ENCODE measurements at regions not wholly inside any gene's neighbourhood (a gene's known extent, or its start where the extent isn't known, plus 50 kb on each side); places are given as distances from the start of the nearest gene placed in this dataset.

- H3K27ac ChIP-seq (ENCODE audit: extremely low read depth, low read depth, low read length), result no peak overlapping the region
- TF ChIP-seq ZNF431 (CRISPR knock-in tag; IDR thresholded peaks at IDR 0.05) (peak; percentile 95), ZNF239 (CRISPR knock-in tag; IDR thresholded peaks at IDR 0.05) (no peak)
- H3K9ac ChIP-seq (ENCODE audit: insufficient read depth in 1 of 2, low read depth in 2 of 2, low read length in 2 of 2), result no peak overlapping the region
- ChIA-PET CTCF (ENCODE audit: low intra/inter-chr PET ratio) (no interaction called here), POLR2A (no interaction called here)
- intact Hi-C loops (cut with micrococcal nuclease) (no loop called here), in situ Hi-C loops (cut with MboI) (no loop called here)
- no TSS peak for BruUV-seq (replicated peaks)
- no peak for FAIRE-seq
- no peaks in the 10 kb centered on the region for H3K4me1 ChIP-seq (replicated peaks in 1 of 2; ENCODE audit: control insufficient read depth in 2 of 2, insufficient read depth in 2 of 2, low read length in 2 of 2)
- no peak overlapping the region for H2AFZ ChIP-seq (ENCODE audit: low read depth, low read length)
- no peaks in the 10 kb centered on the region for H3K27me3 ChIP-seq (ENCODE audit: control insufficient read depth in 2 of 2, insufficient read depth in 2 of 2, low read length in 2 of 2)
- DNase-seq (ENCODE audit: extremely low read depth in 1 of 4, low spot score in 3 of 4), result no peak
- no peak overlapping the region for H3K4me2 ChIP-seq (ENCODE audit: insufficient read depth, low read length)
- 23% methylated on average over 3 of the region's 3 CpGs for WGBS (ENCODE audit: insufficient coverage, low coverage, missing lambda C conversion rate)
- H4K20me1 ChIP-seq (replicated peaks; ENCODE audit: control insufficient read depth, insufficient read depth, low read length), result no peaks in the 10 kb centered on the region
- no peak for ATAC-seq
- H3K4me3 ChIP-seq, result no peak overlapping the region
- H3K9me1 ChIP-seq (ENCODE audit: control insufficient read depth, insufficient read depth, low read length), result no peaks in the 10 kb centered on the region
- H3K36me3 ChIP-seq (ENCODE audit: control insufficient read depth, insufficient read depth, low read length), result no peaks in the 10 kb centered on the region
- no peaks in the 10 kb centered on the region for H3K9me3 ChIP-seq (replicated peaks; ENCODE audit: control insufficient read depth, insufficient read depth, low read depth, low read length)
- H3K79me2 ChIP-seq (ENCODE audit: control insufficient read depth, insufficient read depth, low read length), result no peaks in the 10 kb centered on the region
Measured at GRCh38 chr5:18829539-18829938, 1158.5 kb downstream of the CDH18 start.

- Histone ChIP-seq H3K4me1 (replicated peaks in 1 of 2; ENCODE audit: control insufficient read depth in 2 of 2, insufficient read depth in 2 of 2, low read length in 2 of 2) (no peaks in the 10 kb centered on the region; a peak in 1 of 5 replicates), H3K4me2 (ENCODE audit: insufficient read depth, low read length) (no peak overlapping the region), H2AFZ (ENCODE audit: low read depth, low read length) (no peak overlapping the region), H3K9me1 (ENCODE audit: control insufficient read depth, insufficient read depth, low read length) (no peaks in the 10 kb centered on the region), H3K9me3 (replicated peaks; ENCODE audit: control insufficient read depth, insufficient read depth, low read depth, low read length) (no peaks in the 10 kb centered on the region), H3K27me3 (ENCODE audit: control insufficient read depth in 2 of 2, insufficient read depth in 2 of 2, low read length in 2 of 2) (no peaks in the 10 kb centered on the region), H3K36me3 (ENCODE audit: control insufficient read depth, insufficient read depth, low read length) (no peaks in the 10 kb centered on the region), H3K79me2 (ENCODE audit: control insufficient read depth, insufficient read depth, low read length) (no peaks in the 10 kb centered on the region), H3K9ac (ENCODE audit: insufficient read depth in 1 of 2, low read depth in 2 of 2, low read length in 2 of 2) (no peak overlapping the region), H3K4me3 (no peak overlapping the region), H4K20me1 (replicated peaks; ENCODE audit: control insufficient read depth, insufficient read depth, low read length) (no peaks in the 10 kb centered on the region), H3K27ac (ENCODE audit: extremely low read depth, low read depth, low read length) (no peak overlapping the region)
- TF ChIP-seq ZNF175 (CRISPR knock-in tag; IDR thresholded peaks at IDR 0.05; ENCODE audit: low read depth), result 0 out of 2 replicates have a peak, but pooled peaks have one; percentile 37
- TF ChIP-seq SRF (CRISPR knock-in tag; IDR thresholded peaks at IDR 0.05), result peak in 1 of 2 experiments; percentile 71; a peak in 1 of 4 replicates
- peak; percentile 55; the same call in 1 of the 2 replicates for TF ChIP-seq RFX1 (IDR thresholded peaks at IDR 0.05)
- no peak for TF ChIP-seq SETDB1 (IDR thresholded peaks at IDR 0.05; ENCODE audit: low read length)
- no peak for TF ChIP-seq ZFP1 (CRISPR knock-in tag; IDR thresholded peaks at IDR 0.05)
- ATAC-seq (no peak), FAIRE-seq (no peak), DNase-seq (ENCODE audit: extremely low read depth in 1 of 4, low spot score in 3 of 4) (peak in 1 of 4 experiments; percentile 6)
- intact Hi-C loops (cut with micrococcal nuclease), result no loop called here
- ChIA-PET POLR2A (no interaction called here), CTCF (ENCODE audit: low intra/inter-chr PET ratio) (no interaction called here)
- in situ Hi-C loops (cut with MboI), result no loop called here
- BruUV-seq (replicated peaks), result no TSS peak
- 0% methylated on average over 2 of the region's 2 CpGs for WGBS (ENCODE audit: insufficient coverage, low coverage, missing lambda C conversion rate)
Measured at GRCh38 chr5:18850216-18850615, 1137.8 kb downstream of the CDH18 start.
